ENCODE measurements at regions not wholly inside any gene's neighbourhood (a gene's known extent, or its start where the extent isn't known, plus 50 kb on each side); places are given as distances from the start of the nearest gene placed in this dataset.

DNA sequence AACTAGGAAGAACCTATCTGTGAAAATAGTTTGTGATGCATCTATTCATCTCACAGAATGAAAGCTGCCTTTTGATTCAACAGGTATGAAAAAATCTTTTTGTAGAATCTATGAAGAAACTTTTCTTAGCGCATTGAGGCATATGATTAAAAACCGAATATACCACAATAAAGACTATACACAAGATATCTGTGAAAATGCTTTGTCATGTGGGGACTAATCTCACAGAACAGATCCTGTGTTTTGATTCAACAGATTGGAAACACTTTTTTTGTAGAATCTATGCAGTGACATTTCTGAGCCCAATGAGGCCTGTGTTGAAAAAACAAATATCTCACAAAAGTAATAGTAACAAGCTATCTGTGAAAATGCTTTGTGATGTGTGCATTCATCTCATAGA, 2247.5 kb downstream of the TP53TG3F start:
- no peaks in the 10 kb centered on the region for H3K36me3 Mint-ChIP-seq (ENCODE audit: insufficient read depth)
- TF ChIP-seq CTCF (IDR thresholded peaks at IDR 0.05; ENCODE audit: unreplicated experiment) = no peak

GRCh38 chr16:35711435-35711834, 2252.0 kb downstream of the TP53TG3F start:
- H3K4me3 Mint-ChIP-seq (ENCODE audit: low read depth) = no peak overlapping the region
- H3K27ac Mint-ChIP-seq = no peak overlapping the region
- no peak for TF ChIP-seq CTCF (IDR thresholded peaks at IDR 0.05; ENCODE audit: unreplicated experiment)
- H3K4me1 Mint-ChIP-seq (ENCODE audit: low read depth) = no peaks in the 10 kb centered on the region
- peaks cover 40% of the 10 kb centered on the region for H3K9me3 Mint-ChIP-seq (ENCODE audit: low read depth)
- no peak for DNase-seq (ENCODE audit: low spot score, unreplicated experiment)
- H3K36me3 Mint-ChIP-seq (ENCODE audit: insufficient read depth) = no peaks in the 10 kb centered on the region
- no peaks in the 10 kb centered on the region for H3K27me3 Mint-ChIP-seq

More for the DNA sequence above, 2247.5 kb downstream of the TP53TG3F start:
- no peak overlapping the region for H3K4me3 Mint-ChIP-seq (ENCODE audit: low read depth)
- no peak for DNase-seq (ENCODE audit: low spot score, unreplicated experiment)
- H3K27me3 Mint-ChIP-seq = no peaks in the 10 kb centered on the region
- peaks cover 31% of the 10 kb centered on the region for H3K9me3 Mint-ChIP-seq (ENCODE audit: low read depth)
- no peak overlapping the region for H3K27ac Mint-ChIP-seq
- H3K4me1 Mint-ChIP-seq (ENCODE audit: low read depth) = no peaks in the 10 kb centered on the region

- no peak for DNase-seq (ENCODE audit: low spot score, unreplicated experiment)
- no peaks in the 10 kb centered on the region for H3K36me3 Mint-ChIP-seq (ENCODE audit: insufficient read depth)
- no peak overlapping the region for H3K4me3 Mint-ChIP-seq (ENCODE audit: low read depth)
- H3K27me3 Mint-ChIP-seq = no peaks in the 10 kb centered on the region
- peaks cover 43% of the 10 kb centered on the region for H3K9me3 Mint-ChIP-seq (ENCODE audit: low read depth)
- H3K4me1 Mint-ChIP-seq (ENCODE audit: low read depth) = no peaks in the 10 kb centered on the region
- no peak for TF ChIP-seq CTCF (IDR thresholded peaks at IDR 0.05; ENCODE audit: unreplicated experiment)
- H3K27ac Mint-ChIP-seq = no peak overlapping the region
Observed at GRCh38 chr16:35711958-35712357, 2252.5 kb downstream of the TP53TG3F start.

DNA sequence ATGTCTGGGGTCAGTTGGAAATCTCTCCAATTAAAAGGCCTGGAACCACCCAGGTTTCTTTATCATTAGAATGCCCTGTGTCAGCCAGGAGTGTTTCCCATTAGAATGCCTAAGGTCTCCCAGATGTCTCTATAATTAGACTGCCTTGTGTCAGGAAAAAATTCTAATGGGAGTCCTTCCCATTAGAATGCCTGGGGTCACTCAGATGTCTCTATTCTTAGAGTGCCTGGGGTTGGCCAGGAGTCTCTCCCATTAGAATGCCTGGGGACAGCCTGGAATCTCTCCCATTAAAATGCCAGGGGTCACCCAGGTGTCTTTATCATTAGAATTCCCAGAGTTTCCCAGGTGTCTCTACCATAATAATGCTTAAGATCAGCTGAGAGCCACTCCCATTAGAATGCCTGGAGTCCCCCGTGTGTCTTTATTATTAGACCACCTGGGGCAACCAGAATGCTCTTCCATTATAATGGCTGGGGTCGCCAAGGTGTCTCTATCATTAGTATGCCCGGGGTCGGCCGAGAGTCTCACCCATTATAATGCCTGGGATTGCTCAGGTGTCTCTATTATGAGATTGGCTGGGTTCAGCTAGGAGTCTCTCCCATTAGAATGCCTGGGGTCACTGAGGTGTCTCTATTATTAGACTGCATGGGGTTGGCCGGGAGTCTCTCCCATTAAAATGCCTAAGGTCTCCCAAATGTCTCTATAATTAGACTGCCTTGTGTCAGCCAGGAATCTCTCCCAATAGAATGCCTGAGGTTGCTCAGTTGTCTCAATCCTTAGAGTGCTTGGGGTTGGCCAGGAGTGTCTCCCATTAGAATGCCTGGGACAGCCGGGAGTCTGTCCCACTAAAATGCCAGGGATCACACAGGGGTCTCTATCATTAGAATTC, 2254.6 kb downstream of the TP53TG3F start:
- no peak for TF ChIP-seq CTCF (IDR thresholded peaks at IDR 0.05; ENCODE audit: unreplicated experiment)
- Mint-ChIP-seq H3K4me3 (ENCODE audit: low read depth) (no peak overlapping the region), H3K4me1 (ENCODE audit: low read depth) (no peaks in the 10 kb centered on the region), H3K27ac (no peak overlapping the region), H3K36me3 (ENCODE audit: insufficient read depth) (no peaks in the 10 kb centered on the region), H3K27me3 (no peaks in the 10 kb centered on the region), H3K9me3 (ENCODE audit: low read depth) (peaks cover 57% of the 10 kb centered on the region)
- no peak for DNase-seq (ENCODE audit: low spot score, unreplicated experiment)

DNA sequence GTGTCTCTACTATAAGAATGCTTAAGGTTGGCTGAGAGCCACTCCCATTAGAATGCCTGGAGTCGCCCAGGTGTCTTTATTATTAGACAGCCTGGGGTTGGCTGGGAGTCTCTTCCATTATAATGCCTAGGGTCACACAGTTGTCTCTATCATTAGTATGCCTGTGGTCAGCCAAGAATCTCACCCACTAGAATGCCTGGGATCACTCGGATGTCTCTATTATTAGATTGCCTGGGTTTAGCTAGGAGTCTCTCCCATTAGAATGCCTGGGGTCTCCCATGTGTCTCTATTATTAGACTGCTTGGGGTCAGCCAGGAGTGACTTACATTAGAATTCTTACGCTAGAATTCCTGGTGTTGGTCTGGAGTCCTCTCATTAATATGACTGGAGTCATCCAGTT, 2255.3 kb downstream of the TP53TG3F start:
- TF ChIP-seq CTCF (IDR thresholded peaks at IDR 0.05; ENCODE audit: unreplicated experiment) = no peak
- Mint-ChIP-seq H3K4me1 (ENCODE audit: low read depth) (no peaks in the 10 kb centered on the region), H3K4me3 (ENCODE audit: low read depth) (no peak overlapping the region), H3K27me3 (no peaks in the 10 kb centered on the region), H3K27ac (no peak overlapping the region), H3K9me3 (ENCODE audit: low read depth) (peaks cover 63% of the 10 kb centered on the region), H3K36me3 (ENCODE audit: insufficient read depth) (no peaks in the 10 kb centered on the region)
- DNase-seq (ENCODE audit: low spot score, unreplicated experiment) = no peak

Measured in progenitor cell of endocrine pancreas (in vitro differentiated cells).